ENCODE measurements at regions not wholly inside any gene's neighbourhood (a gene's known extent, or its start where the extent isn't known, plus 50 kb on each side); places are given as distances from the start of the nearest gene placed in this dataset.

DNA sequence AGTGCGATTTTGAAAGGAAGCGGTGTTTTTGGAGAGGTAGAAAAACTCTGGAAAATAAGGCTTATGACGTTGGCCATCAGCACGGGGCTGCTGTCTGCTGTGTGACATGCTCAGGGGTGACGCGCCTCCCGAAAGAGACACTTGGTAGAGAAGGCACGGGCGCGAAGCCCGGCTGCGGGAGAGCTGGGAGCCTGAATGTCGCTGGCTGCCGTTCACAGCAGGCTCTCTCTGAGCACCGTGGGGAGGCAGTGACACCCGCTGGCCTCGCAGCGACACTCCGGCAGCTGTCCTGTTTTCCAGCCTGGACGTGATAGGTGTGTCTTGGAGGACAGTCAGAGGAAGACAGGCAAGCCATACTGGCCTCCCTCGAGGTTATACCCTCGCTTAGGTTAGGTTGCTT, 759.1 kb upstream of the RBFOX1 start:
- peaks cover 5% of the 10 kb centered on the region for H3K4me1 Mint-ChIP-seq (ENCODE audit: low read depth, unreplicated experiment)
- peak; percentile 72 for DNase-seq
- TF ChIP-seq, protein P1, sequence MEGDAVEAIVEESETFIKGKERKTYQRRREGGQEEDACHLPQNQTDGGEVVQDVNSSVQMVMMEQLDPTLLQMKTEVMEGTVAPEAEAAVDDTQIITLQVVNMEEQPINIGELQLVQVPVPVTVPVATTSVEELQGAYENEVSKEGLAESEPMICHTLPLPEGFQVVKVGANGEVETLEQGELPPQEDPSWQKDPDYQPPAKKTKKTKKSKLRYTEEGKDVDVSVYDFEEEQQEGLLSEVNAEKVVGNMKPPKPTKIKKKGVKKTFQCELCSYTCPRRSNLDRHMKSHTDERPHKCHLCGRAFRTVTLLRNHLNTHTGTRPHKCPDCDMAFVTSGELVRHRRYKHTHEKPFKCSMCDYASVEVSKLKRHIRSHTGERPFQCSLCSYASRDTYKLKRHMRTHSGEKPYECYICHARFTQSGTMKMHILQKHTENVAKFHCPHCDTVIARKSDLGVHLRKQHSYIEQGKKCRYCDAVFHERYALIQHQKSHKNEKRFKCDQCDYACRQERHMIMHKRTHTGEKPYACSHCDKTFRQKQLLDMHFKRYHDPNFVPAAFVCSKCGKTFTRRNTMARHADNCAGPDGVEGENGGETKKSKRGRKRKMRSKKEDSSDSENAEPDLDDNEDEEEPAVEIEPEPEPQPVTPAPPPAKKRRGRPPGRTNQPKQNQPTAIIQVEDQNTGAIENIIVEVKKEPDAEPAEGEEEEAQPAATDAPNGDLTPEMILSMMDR (IDR thresholded peaks at IDR 0.05; ENCODE audit: partially characterized antibody, unreplicated experiment), result no peak
- no peak overlapping the region for H3K27ac Mint-ChIP-seq (ENCODE audit: unreplicated experiment)
- peaks cover 2% of the 10 kb centered on the region for H3K9me3 Mint-ChIP-seq (ENCODE audit: unreplicated experiment)
- no peaks in the 10 kb centered on the region for H3K27me3 Mint-ChIP-seq (ENCODE audit: unreplicated experiment)
- H3K36me3 Mint-ChIP-seq (ENCODE audit: unreplicated experiment), result no peaks in the 10 kb centered on the region
- no peak overlapping the region for H3K4me3 Mint-ChIP-seq (ENCODE audit: unreplicated experiment)

DNA sequence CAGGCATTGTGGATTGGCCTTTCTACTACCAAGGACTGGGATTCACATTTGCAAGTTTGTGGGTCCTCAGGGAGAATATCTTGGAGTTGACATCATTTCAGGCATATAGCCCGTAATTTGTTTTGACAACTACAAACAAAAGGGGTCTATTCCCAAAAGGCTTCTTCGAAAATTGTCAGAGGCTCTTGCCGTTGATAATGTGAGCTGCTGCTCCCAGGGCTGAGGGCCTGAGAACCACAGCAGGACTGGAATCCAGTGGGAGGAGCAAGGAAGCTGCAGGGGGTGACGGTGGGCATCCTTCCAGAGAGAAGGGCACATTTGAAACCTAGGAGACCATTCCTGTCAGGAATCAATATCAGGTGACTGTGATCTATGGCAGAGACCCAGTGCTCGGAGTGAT, 761.6 kb upstream of the RBFOX1 start:
- DNase-seq, result peak; percentile 21
- H3K27me3 Mint-ChIP-seq (ENCODE audit: unreplicated experiment), result no peaks in the 10 kb centered on the region
- peaks cover 5% of the 10 kb centered on the region for H3K4me1 Mint-ChIP-seq (ENCODE audit: low read depth, unreplicated experiment)
- no peaks in the 10 kb centered on the region for H3K36me3 Mint-ChIP-seq (ENCODE audit: unreplicated experiment)
- no peak overlapping the region for H3K4me3 Mint-ChIP-seq (ENCODE audit: unreplicated experiment)
- TF ChIP-seq, protein P1 (IDR thresholded peaks at IDR 0.05; ENCODE audit: partially characterized antibody, unreplicated experiment), result no peak
- H3K27ac Mint-ChIP-seq (ENCODE audit: unreplicated experiment), result no peak overlapping the region
- no peaks in the 10 kb centered on the region for H3K9me3 Mint-ChIP-seq (ENCODE audit: unreplicated experiment)

DNA sequence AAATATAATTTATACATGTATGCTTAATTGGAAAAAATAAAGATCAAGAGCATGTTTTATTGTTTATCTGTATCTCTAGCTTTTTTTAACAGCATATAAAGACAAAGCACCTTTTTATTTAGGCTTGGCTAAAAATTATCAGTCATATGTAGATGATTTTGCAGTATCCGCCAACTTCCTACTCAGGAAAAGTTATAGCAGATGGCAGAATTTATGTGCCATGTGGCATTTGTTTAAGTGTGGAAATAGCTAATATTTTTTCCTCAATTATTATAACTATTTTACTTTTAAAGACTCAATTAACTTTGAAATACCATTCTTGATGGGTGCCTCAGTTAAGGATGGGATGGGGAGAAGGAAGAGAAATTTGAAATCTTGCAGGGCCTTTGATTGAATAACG, 762.1 kb upstream of the RBFOX1 start:
- H3K4me1 Mint-ChIP-seq (ENCODE audit: low read depth, unreplicated experiment), result peaks cover 5% of the 10 kb centered on the region
- no peak overlapping the region for H3K27ac Mint-ChIP-seq (ENCODE audit: unreplicated experiment)
- no peak for DNase-seq
- H3K4me3 Mint-ChIP-seq (ENCODE audit: unreplicated experiment), result no peak overlapping the region
- H3K9me3 Mint-ChIP-seq (ENCODE audit: unreplicated experiment), result no peaks in the 10 kb centered on the region
- no peaks in the 10 kb centered on the region for H3K27me3 Mint-ChIP-seq (ENCODE audit: unreplicated experiment)
- H3K36me3 Mint-ChIP-seq (ENCODE audit: unreplicated experiment), result no peaks in the 10 kb centered on the region
- TF ChIP-seq, protein P1 (IDR thresholded peaks at IDR 0.05; ENCODE audit: partially characterized antibody, unreplicated experiment), result no peak

DNA sequence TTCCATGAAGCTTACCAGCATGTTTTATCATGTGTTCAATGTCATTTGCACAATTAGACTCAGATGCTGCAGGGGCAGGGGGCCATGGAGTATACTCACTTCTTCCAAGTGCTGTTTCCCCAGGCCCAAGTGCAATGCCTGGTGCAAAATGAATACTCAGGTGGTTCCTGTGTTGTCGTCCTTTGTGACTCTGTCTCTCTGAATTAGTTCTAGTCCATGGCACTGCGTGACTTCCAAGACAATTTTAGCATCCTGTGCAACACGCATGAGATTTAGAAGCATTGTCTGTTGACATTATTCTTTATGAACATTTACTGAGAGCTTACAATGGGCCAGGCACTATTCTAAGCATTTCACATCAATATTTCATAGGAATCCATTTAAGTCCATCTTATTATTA, 769.7 kb upstream of the RBFOX1 start:
- no peak overlapping the region for H3K27ac Mint-ChIP-seq (ENCODE audit: unreplicated experiment)
- TF ChIP-seq, protein P1 (IDR thresholded peaks at IDR 0.05; ENCODE audit: partially characterized antibody, unreplicated experiment), result no peak
- peaks cover 4% of the 10 kb centered on the region for H3K36me3 Mint-ChIP-seq (ENCODE audit: unreplicated experiment)
- no peaks in the 10 kb centered on the region for H3K4me1 Mint-ChIP-seq (ENCODE audit: low read depth, unreplicated experiment)
- DNase-seq, result no peak
- H3K9me3 Mint-ChIP-seq (ENCODE audit: unreplicated experiment), result no peaks in the 10 kb centered on the region
- H3K27me3 Mint-ChIP-seq (ENCODE audit: unreplicated experiment), result peaks cover 3% of the 10 kb centered on the region
- H3K4me3 Mint-ChIP-seq (ENCODE audit: unreplicated experiment), result no peak overlapping the region

DNA sequence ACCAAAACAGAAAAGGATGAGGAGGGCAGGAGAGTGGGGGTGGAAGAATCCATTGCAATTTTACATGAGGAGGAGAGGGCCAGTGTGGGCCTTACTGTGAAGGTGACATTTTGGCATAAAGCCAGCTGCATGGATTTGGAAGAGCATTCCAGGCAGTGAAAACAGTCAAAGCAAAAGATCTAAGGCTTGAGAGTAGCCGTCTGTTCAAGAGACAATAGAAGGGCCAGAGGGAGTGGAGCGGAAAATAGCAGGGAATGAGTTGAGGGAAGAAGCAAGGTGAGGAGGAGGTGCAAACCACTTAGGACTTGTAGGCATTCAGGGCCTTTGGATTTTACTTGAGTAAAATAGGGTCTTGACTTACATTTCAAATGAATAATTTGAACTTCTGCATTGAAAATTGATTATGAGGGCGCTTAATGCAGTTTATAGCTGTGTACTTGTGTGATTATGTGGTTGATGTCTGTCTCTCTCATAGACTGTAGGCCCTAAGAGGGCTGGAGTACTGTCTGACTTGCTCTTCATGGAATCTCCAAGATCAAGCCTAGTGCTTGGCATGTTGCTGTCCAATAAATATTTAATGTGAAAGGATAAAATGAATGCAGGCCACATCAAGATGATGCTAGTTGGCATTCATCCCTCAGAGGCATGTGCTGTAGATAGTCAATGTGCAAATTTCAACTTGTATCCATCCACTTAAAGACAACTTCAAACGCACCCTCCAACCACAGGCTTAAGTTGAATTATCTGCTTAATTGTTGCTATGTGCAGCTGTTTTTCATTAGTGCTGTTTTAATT, 772.1 kb upstream of the RBFOX1 start:
- no peaks in the 10 kb centered on the region for H3K9me3 Mint-ChIP-seq (ENCODE audit: unreplicated experiment)
- TF ChIP-seq, protein P1 (IDR thresholded peaks at IDR 0.05; ENCODE audit: partially characterized antibody, unreplicated experiment), result no peak
- H3K4me3 Mint-ChIP-seq (ENCODE audit: unreplicated experiment), result no peak overlapping the region
- H3K27ac Mint-ChIP-seq (ENCODE audit: unreplicated experiment), result no peak overlapping the region
- peaks cover 4% of the 10 kb centered on the region for H3K36me3 Mint-ChIP-seq (ENCODE audit: unreplicated experiment)
- no peaks in the 10 kb centered on the region for H3K4me1 Mint-ChIP-seq (ENCODE audit: low read depth, unreplicated experiment)
- DNase-seq, result no peak
- H3K27me3 Mint-ChIP-seq (ENCODE audit: unreplicated experiment), result peaks cover 3% of the 10 kb centered on the region

Measured in glutamatergic neuron (in vitro differentiated cells).